NCI-H345 (cell line): ENCODE measurements at regions not wholly inside any gene's neighbourhood (a gene's known extent, or its start where the extent isn't known, plus 50 kb on each side); places are given as distances from the start of the nearest gene placed in this dataset.

Experiments used
- DNase-seq: peaks from one replicate; lab custom pipeline; 2025; lab: John Stamatoyannopoulos, UW

DNA sequence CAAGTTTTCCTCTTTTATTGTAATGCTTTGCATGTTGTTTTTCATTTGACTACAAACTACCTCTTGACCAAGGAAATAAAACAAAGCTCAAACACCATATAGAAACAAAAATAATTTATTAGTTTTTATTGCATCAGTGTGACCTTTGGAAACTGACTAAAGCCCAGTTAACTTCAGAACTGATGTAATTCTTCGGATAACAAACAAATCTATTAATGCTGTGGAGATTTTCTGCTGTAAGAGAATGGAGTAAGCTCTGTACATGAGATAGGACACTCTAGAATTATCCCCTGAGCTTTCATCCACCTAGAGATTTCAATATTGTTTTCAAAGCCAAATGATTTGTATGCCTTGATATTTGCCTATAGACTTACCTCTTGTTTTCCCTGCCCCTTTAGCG, 154.0 kb upstream of the KCNK2 start:
- no peak for DNase-seq

DNA sequence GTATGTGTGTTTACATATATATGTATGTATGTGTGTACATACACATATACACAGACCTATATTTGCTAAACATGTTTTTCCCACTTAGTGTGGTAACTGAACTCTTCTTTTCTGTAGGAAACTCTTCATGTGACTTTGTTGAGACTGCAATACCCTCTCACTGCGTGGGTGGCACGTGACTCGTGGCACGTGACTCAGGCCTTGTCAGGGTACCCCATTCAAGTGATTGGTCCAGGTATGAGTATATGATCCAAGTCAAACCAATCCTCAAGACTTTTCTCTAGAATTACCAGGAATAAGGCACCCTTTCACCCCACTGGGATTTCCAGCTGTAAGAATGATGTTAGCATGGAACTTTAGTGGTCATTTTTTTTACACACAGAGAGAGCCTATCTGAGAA, 149.2 kb upstream of the KCNK2 start:
- DNase-seq = no peak

DNA sequence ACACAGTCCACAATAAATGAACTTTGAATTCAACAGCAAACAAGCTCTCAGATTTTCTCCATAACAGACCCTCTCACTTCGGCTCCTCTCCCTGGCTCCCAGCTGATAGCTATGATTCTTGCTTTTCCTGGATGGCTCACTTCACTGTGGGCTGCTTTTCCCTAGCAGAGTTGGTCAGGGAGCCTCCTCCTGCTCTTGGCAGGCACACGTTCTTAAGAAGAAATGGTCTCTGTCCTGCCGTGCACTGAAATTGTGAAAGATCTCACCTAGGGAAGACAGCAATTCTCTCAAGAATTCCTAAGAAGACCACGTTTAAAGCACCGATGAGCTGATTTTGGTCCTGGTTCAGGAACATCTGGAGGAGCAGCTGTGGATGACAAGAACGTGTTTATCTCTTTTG, 148.5 kb upstream of the KCNK2 start:
- DNase-seq = no peak

DNA sequence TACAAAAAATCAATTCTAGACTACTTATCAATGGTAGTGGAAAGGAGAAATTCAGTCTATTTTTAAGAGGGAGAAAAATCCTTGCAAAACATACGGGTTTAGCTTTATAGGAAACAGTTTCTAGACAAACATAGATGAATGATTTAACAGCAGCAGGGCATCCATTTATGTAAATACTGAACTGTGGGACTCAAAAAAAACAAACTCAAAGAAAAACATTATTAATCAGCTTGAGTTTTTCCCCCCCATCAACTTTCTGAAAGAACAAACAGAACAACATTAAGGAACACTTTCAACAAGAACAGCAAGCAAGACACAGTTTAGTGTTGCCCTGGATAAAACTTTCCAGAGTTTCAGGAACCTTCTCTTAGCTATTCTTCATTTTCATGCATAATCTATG, 147.3 kb upstream of the KCNK2 start:
- no peak for DNase-seq

DNA sequence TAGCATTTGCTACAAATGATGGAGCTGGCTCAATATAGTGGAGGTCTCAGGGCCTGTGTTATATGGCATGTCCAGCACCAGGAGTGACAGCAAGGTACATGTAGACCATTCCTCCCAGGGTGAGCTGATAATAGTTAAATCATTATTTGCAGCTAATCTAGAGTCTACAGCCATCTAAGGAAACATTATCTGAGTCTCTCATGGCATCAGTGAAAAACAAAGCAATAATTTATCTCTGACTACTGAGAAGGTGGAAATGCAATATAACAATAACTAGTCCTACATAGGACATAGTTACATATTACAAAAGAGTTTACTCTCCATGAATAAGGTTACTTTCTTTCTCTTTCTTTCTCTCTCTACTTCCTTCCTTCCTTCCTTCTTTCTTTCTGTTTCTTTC, 143.4 kb upstream of the KCNK2 start:
- DNase-seq = no peak

DNA sequence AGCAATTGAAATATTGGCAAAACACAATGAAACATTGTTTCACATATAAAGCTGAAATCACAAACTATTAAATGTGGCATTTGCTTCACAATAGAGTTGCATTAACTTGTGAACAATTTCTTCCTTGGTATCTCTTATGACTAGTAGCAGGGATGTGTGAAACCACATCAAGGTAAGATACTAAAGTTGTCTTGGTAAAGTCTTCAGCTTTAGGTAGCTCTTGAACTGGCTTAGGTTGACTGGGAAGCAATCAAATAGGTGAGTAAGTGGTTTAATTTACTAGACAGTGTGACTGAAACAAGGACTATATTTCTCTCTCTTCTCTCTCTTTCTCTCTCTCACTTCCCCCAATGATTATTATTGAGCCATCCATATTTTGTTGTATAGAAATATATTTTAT, 141.5 kb upstream of the KCNK2 start:
- DNase-seq = no peak

DNA sequence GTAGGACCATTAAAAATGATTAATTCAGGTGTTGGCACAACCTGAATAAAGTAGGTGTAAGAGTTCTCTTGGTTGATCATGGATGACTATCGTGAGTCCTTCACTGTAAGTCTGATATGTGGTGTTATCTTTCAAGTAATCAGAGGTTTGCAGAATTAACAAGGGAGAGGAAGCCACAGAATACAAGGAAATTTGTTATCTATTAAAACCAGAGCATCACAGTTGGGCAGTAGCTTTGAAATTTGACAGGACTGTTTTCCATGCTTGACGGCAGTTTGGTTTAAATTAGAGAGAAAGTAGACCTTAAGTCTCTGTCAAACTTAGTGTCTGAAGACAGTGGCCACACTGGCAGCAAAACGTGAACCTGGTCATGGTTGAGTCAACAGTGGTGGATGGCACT, 139.5 kb upstream of the KCNK2 start:
- no peak for DNase-seq

DNA sequence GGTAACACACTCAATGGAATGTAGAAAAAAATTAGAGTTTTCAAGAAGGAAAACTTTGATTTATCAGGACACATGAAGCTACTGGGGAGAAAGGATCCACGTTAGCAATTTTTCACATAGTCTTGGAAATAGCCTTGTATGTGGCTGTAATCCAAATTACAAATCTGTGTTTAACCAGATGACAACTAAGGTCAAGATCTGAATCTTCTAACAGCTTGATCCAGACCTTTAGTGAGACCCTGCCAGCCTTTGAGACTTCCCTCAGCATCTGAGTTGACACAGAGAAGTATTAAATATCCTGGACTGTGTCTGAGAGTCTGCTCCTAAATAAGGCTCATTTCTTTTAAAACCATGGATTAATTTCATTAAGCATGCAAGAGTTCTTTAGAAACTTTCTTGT, 135.9 kb upstream of the KCNK2 start:
- DNase-seq = no peak

DNA sequence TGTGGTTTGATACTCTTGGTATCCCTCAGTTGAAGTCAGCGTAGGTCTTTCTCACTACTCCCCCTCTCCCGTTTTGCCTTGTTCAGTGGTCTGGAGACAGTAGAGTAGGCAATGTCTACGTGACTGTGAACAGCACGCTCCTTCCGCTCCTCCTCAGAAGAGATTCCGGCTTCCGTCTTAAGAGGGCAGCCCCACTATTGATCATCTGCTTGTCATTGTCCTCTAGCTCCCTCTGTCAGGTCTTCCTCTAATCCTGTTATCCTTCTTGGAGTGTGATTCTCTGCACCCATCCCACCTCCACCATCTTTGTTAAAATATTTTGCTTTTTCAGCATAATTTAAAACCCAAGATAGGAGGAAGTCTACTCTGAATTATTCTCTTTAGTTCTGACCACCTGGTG, 129.9 kb upstream of the KCNK2 start:
- no peak for DNase-seq

DNA sequence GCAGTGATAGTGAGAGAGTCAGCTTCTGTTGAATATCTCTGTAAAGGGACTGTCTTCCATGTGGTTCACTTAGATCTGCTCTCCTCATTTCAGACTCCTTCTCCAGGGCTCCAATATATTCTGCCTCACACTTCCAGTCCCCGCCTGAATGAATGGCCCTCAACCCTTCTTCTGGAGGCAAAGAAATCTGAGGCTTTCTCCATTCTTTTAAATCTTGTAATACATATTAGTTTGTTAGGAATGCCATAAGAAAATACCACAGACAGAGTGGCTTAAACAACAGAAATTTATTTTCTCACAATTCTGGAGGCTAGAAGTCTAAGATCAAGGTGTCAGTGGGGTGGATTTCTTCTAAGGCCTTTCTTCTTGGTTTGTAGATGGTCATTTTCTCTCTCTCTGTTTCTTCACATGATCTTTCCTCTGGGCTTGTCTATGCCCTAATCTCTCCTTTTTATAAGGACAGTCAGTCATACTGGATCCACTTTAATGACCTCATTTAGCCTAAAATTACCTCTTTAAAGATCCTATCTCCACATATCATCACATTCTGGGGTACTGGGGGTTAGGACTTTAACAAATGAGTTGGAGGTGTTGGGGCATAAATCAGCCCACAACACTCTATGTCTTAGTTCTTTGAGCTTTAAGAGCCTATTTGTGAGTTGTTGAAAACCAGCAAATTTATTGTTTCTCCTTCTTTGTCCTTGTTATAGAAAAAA, 128.5 kb upstream of the KCNK2 start:
- DNase-seq = no peak

DNA sequence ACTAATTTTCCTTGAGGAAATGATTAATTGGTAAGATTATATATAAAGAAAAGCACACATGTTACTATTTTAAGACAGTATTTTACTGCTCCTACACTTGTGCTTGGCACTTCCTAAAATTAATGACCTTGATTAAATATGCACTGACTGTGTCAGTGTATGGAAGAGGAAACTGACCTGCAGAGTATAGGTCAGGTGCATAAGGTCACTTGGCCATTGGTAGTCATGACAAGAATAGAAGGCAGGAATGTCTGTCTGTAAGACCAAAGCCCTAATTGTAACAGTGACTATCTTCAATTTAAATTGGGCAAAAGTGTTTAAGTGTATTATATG, 128.0 kb upstream of the KCNK2 start:
- no peak for DNase-seq

DNA sequence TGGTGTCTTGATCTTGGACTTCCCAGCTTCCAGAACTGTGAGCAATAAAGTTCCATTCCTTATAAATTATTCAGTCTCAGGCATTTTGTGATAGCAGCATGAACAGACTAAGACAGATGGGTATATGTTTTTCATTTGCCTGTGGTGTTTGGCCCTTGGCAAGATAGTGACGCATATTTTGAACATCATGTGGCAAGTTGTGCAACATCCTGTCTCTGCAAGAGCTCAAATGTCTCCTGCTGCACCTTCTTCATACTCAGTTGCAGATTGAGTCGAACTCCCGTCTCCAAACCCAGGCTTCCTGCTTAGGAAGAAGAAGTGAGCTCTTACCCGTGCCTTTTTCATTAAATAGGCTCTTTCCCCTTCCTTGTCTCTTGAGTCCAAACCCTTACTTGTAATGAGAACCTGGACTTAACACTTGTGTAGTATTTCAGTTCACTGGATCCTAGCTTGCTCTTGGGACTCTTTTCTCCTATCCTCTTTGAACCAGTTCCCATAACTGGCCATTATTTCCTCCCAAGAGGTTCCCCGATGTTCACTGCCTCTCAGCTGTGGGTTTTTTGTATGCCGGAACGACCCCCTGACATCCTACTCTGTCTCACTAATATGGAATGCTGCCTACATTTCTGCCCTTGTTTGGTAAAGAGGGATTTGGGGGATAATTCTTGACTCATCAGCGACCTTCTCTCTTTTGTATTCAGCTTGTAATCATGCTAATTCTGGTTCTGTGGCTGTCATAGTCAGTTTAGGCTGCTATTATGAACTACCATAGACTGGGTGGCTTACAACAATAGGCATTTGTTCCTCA, 125.0 kb upstream of the KCNK2 start:
- DNase-seq = no peak

DNA sequence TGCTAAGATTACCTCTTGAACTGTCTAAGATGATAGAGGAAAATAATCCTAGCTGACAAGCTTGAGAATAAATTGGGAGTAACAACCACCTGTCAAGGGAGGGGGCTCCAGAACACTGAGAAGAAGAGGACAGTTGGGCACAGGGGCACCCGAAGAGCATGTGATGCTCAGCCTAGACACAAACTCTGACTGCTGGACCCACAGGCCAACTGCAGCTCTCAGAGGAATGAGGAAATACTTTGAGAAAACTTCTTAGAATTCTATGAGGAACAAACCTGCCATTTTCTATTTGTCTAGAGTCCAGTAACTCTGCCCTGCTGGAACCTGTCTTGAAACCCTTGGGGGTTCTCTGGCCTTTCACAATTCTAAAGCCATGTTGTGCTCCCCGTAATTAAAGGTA, 124.1 kb upstream of the KCNK2 start:
- DNase-seq = no peak

DNA sequence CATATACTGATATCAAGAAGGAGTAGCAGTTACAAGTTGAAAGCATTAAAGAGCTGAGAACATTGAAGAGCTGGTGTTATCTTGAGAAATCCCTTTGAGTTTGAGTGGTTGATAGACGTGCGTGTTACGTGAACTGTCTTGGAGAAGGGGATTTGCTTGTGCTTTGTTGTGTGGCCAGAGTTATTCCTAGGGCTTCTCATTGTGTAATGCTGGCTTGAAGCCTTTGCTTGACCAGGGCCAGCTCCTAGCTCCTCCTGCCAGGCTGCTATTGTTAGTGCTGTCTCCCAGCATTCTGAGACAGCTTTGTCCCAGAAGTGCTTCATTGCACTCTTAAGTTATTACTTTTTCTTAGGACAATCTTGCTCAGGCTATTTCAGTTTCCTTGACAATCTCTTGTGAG, 116.2 kb upstream of the KCNK2 start:
- no peak for DNase-seq

DNA sequence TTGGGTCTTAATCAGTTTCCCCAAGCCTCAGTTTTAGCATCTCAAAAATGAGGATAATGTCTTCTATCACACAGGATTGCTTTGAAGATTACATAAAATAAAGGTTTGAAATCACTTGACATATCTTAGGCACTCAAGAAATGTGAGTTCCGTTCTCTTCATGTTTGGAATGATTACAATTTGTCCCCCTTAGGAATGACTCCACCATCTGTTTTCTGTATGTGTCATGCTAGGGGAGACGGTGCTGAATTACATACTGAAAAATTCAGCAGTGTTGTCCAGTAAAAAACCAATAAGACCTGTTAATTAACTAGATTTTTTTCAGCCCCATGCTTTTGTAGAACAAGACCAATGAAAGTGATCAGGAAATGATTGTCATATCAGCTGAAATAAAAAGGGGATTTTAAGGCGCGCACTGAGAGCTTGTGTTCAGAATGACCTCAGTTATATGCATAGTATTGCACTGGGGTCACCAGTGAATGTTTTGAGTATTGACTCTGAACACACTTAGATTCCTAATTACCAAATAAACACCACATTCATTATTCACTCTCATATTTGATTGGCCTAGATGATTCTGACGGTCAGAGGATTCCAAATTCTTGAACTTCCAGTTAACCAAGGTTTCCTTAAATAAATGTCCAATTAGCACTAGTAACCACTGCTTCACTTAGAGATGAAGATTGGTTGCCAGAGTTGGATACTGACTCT, 114.5 kb upstream of the KCNK2 start:
- DNase-seq = no peak

DNA sequence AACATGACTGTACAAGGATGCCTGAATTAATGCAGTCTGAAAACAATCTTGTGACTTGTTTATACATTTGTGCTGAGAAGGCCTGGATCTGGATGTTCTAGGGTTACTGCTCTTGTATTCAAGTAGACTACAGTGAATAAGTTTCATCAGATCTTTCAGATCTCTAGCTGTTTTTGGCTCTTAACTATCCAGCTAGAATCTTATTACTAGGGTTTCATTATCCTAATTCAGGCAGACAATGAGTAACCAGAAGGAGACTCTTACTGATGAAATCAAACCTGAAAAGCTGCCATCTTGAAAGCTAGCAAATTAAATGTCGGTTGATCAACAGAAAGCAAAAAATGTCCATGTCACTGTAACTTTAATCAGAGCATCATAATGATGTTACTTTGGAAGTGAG, 112.5 kb upstream of the KCNK2 start:
- no peak for DNase-seq

DNA sequence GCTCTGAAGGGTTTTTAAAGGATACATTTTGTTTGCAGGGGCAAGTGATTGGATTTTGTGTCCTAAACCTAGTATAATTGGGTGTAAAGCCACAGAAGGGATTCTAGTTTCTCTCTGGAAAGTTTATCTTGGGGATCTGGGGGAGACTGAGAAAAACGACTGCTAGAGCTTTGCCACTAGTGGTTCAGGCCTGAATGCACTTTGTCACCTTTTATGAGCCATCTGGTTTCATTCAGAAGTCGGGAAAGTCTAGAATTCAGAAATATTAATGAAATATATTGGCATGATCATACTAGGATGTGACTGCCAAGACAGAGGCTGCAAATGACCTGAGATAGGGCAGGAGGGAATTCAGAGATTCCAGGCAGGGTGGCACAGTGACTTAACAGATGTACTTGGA, 111.5 kb upstream of the KCNK2 start:
- no peak for DNase-seq

DNA sequence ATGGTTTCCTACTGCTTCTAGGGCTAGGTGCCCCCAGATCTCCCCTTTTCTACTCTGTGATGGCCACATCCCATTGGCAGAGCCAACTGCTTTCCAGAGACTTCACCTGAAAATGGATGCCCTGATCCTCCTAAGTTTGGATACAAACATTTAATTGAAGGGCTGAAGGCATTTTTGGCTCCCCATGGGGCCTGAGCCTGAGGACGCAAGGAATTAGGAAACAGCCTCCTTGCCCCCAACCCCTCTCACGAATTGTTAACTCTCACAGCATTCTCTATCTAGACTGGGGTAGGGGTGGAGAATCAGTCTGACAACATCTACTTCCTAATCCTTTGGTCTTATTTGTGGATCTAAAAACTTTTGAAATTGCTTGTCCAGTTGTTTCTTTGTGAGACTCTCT, 108.5 kb upstream of the KCNK2 start:
- DNase-seq = no peak

DNA sequence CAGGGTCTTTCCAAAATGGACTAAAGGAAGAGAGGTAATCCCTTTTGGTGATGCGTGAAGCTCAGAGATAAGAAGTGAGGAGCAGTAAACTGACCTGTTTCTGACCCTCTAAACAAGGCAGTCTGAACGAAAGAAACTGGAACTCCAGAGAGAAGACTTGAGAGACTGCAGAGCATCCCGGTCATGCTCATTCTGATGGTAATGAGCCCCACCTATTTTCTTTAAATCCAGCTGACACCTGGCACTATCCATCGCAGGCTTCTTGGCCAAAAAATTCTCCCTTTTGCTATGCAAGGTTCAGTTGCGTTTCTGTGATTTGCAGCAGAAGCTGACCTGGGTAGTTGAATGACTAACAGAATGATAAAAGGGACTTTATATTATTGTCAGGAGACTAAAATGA, 105.9 kb upstream of the KCNK2 start:
- DNase-seq = no peak

DNA sequence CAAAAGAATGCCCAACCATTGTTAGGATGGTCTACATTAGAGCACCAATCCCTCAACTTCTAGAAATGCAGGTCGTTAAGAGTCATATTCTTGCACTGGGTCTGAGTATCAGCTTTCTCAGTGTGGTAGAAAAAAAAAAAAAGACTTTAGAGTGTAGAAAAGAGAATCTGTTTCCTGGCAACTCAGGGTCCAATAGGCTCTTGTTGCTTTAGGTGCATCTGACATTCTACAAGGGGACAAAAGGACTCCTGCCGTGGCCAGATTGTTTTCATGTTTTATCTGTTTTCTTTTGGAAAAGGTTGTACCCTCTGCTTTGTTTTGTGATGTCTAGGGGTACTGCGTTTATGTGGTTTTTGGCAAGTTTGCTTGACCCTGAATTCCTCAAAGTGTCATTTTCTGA, 105.4 kb upstream of the KCNK2 start:
- DNase-seq = no peak

DNA sequence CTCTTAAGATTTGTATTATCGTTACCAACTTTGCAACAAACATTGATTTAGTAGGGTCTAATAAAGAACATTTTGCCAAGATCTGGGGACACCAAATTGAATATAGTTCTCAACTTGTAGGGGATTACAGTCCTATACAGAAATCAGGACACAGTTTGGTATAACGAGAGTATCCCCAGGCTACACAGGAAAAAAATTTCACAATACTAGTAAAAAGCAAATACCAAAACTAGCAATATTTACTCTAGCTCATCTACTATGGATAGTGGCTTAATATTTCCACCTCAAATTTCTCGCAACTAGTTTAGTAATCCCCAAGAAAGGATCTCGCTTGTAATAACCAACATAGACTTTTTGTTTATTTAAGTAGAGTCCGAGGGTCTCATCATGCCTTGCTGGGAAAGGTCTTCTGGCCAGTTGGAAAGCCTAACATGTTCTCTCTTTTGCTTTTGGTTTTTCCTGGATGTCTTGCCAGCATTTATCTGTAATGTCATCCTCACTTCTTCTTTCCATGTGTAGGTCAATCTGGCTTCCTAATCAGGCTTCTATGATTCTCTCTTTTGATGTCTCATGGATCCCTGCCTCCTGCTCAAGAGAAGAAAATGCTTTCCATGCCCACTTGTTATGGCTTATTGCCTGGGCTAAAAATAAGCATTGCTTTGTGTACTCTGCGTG, 104.7 kb upstream of the KCNK2 start:
- no peak for DNase-seq

DNA sequence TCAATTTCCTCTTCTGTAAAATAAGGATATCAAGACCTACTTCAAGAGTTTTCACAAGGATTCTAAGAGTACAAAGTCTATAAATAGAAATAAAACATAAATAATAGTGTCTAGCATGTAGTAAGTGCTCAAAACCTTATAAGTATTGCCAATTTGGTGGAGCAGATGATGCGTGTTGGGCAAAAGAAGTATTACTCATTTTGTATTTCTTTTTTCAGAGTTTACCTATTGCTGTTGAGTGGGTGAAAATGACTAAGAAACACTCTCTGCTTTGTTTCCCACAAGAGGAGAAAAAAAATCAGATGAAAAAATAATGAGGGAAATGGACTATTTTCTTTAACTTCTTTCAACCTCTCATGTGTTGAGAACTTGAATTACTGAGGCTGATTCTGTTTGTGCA, 103.3 kb upstream of the KCNK2 start:
- DNase-seq = no peak

DNA sequence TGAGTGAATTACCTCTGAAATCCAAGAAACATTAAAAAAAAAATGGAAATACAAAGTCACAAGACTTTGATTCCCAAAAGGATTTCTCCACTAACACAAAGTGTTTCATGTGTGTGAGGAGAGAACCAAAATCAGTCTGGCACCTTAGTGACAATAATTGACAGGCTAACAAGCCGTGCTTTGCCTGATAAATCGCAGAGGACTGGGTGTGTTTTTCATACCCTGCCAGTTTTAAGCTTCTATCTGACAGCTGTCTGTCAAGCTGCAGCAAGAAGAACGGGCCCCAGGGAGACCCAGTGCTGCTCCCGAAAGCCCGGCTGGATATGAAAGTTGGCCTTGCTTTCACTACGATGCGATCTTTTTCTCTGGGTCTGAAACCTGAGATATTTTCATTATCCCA, 101.6 kb upstream of the KCNK2 start:
- no peak for DNase-seq
